ENCODE measurements at regions not wholly inside any gene's neighbourhood (a gene's known extent, or its start where the extent isn't known, plus 50 kb on each side); places are given as distances from the start of the nearest gene placed in this dataset.

GRCh38 chr16:17802571-17802970 lies 331.8 kb upstream of the XYLT1 start:
- DNase-seq = no peak
- no peaks in the 10 kb centered on the region for H3K27me3 ChIP-seq
- TF ChIP-seq CTCF (IDR thresholded peaks at IDR 0.05) = no peak

GRCh38 chr16:17801068-17801467 lies 330.3 kb upstream of the XYLT1 start:
- H3K4me1 ChIP-seq = no peaks in the 10 kb centered on the region
- DNase-seq = no peak
- H3K9ac ChIP-seq (ENCODE audit: low read depth in 2 of 2, low read length in 2 of 2) = no peak overlapping the region
- intact Hi-C loops (cut with DNase I) = no loop called here
- no peaks in the 10 kb centered on the region for H3K27me3 ChIP-seq
- no peaks in the 10 kb centered on the region for H3K36me3 ChIP-seq
- H3K27ac ChIP-seq = no peak overlapping the region
- no peak overlapping the region for H3K4me3 ChIP-seq
- TF ChIP-seq CTCF (IDR thresholded peaks at IDR 0.05) = no peak
- no peaks in the 10 kb centered on the region for H3K9me3 ChIP-seq

More at GRCh38 chr16:17802571-17802970, 331.8 kb upstream of the XYLT1 start:
- H3K4me1 ChIP-seq = no peaks in the 10 kb centered on the region
- no peaks in the 10 kb centered on the region for H3K36me3 ChIP-seq
- no peak overlapping the region for H3K4me3 ChIP-seq
- H3K27ac ChIP-seq = no peak overlapping the region
- intact Hi-C loops (cut with DNase I) = no loop called here
- H3K9ac ChIP-seq (ENCODE audit: low read depth in 2 of 2, low read length in 2 of 2) = no peak overlapping the region
- H3K9me3 ChIP-seq = no peaks in the 10 kb centered on the region

GRCh38 chr16:17798716-17799115 lies 328.0 kb upstream of the XYLT1 start:
- no peak for TF ChIP-seq CTCF (IDR thresholded peaks at IDR 0.05)

GRCh38 chr16:17793354-17793753 lies 322.6 kb upstream of the XYLT1 start:
- DNase-seq = no peak
- TF ChIP-seq CTCF (IDR thresholded peaks at IDR 0.05) = no peak
- H3K4me3 ChIP-seq = no peak overlapping the region
- H3K9me3 ChIP-seq = no peaks in the 10 kb centered on the region
- no peaks in the 10 kb centered on the region for H3K27me3 ChIP-seq
- intact Hi-C loops (cut with DNase I) = loop anchor here (10.0 kb wide), 1 partner anchor 191 kb away; no protein-coding TSS in a partner anchor
- H3K9ac ChIP-seq (ENCODE audit: low read depth in 2 of 2, low read length in 2 of 2) = no peak overlapping the region
- H3K4me1 ChIP-seq = no peaks in the 10 kb centered on the region
- H3K27ac ChIP-seq = no peak overlapping the region
- no peaks in the 10 kb centered on the region for H3K36me3 ChIP-seq

More at GRCh38 chr16:17798716-17799115, 328.0 kb upstream of the XYLT1 start:
- no peak overlapping the region for H3K9ac ChIP-seq (ENCODE audit: low read depth in 2 of 2, low read length in 2 of 2)
- H3K4me3 ChIP-seq = no peak overlapping the region
- no peaks in the 10 kb centered on the region for H3K4me1 ChIP-seq
- H3K27ac ChIP-seq = no peak overlapping the region
- intact Hi-C loops (cut with DNase I) = loop anchor here (10.0 kb wide), 1 partner anchor 186 kb away; no protein-coding TSS in a partner anchor
- no peaks in the 10 kb centered on the region for H3K9me3 ChIP-seq
- no peak for DNase-seq
- H3K27me3 ChIP-seq = no peaks in the 10 kb centered on the region
- H3K36me3 ChIP-seq = no peaks in the 10 kb centered on the region

- TF ChIP-seq CTCF (IDR thresholded peaks at IDR 0.05) = no peak
- H3K27ac ChIP-seq = no peak overlapping the region
- no peak overlapping the region for H3K9ac ChIP-seq (ENCODE audit: low read depth in 2 of 2, low read length in 2 of 2)
- H3K36me3 ChIP-seq = no peaks in the 10 kb centered on the region
- DNase-seq = no peak
- intact Hi-C loops (cut with DNase I) = no loop called here
- H3K4me1 ChIP-seq = no peaks in the 10 kb centered on the region
- H3K27me3 ChIP-seq = no peaks in the 10 kb centered on the region
- no peaks in the 10 kb centered on the region for H3K9me3 ChIP-seq
- no peak overlapping the region for H3K4me3 ChIP-seq
Measured at GRCh38 chr16:17784073-17784472, 313.3 kb upstream of the XYLT1 start.
